GM12865 (cell line): ENCODE measurements at regions not wholly inside any gene's neighbourhood (a gene's known extent, or its start where the extent isn't known, plus 50 kb on each side); places are given as distances from the start of the nearest gene placed in this dataset.

ENCODE experiments used
- DNase-seq: peaks from one replicate; pipeline ENCODE4 v3.0.0; 2010; ENCODE audit warnings: low read depth
- H3K4me3 ChIP-seq: 2 replicates; pipeline ENCODE4 v1.5.1; 2011; ENCODE audit warnings: mild to moderate bottlenecking, low read depth, low read length, control low read depth
- CTCF ChIP-seq: IDR thresholded peaks from 2 replicates; pipeline ENCODE4 v1.5.1; 2011; ENCODE audit warnings: low read length, control low read depth, low read depth, inconsistent platforms; ENCODE audit not compliant: insufficient read depth; ENCODE audit errors: missing control alignments

- TF ChIP-seq CTCF: no peak
- no peak overlapping the region for H3K4me3 ChIP-seq
- DNase-seq: no peak
These were observed 472.3 kb downstream of the FAM181B start for GRCh38 chr11:82261367-82261766.

GRCh38 chr11:82250047-82250446 lies 483.6 kb downstream of the FAM181B start:
- no peak overlapping the region for H3K4me3 ChIP-seq
- no peak for DNase-seq
- no peak for TF ChIP-seq CTCF

GRCh38 chr11:82246926-82247325 lies 486.7 kb downstream of the FAM181B start:
- no peak overlapping the region for H3K4me3 ChIP-seq
- DNase-seq: no peak
- TF ChIP-seq CTCF: no peak

GRCh38 chr11:82239498-82239897 lies 494.2 kb downstream of the FAM181B start:
- no peak overlapping the region for H3K4me3 ChIP-seq
- no peak for DNase-seq
- no peak for TF ChIP-seq CTCF

- no peak overlapping the region for H3K4me3 ChIP-seq
- no peak for TF ChIP-seq CTCF
- no peak for DNase-seq
These were observed 499.4 kb downstream of the FAM181B start for GRCh38 chr11:82234256-82234655.

- H3K4me3 ChIP-seq: no peak overlapping the region
- no peak for TF ChIP-seq CTCF
- DNase-seq: no peak
These were observed 500.5 kb downstream of the FAM181B start for GRCh38 chr11:82233201-82233600.

GRCh38 chr11:82229341-82229740 lies 504.3 kb downstream of the FAM181B start:
- no peak overlapping the region for H3K4me3 ChIP-seq
- peak; percentile 21 for TF ChIP-seq CTCF
- DNase-seq: peak; percentile 30
